ENCODE measurements at regions not wholly inside any gene's neighbourhood (a gene's known extent, or its start where the extent isn't known, plus 50 kb on each side); places are given as distances from the start of the nearest gene placed in this dataset.

DNA sequence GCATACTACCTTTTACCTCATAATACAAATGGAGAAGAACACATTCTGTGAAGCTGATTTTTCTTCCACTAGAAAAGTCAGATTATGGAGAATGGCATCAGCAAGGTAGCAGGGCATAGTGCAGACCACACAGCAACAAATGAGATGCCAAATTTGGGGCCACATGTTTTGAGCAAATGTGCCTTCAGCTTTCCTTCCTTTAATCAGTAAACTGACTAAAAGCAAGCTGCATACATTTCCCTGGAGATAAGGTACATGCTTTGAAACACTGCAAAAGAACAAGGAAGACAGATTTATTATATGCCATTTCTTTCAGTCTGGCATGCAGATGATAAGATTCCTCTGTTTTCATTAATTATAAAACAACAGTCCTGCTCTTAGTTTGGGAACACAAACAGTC is 67.1 kb upstream of the GUCY1A1 start:
- no peak for ATAC-seq
- Mint-ChIP-seq H3K4me1 (ENCODE audit: low read depth) (no peaks in the 10 kb centered on the region), H3K27me3 (ENCODE audit: low read depth) (no peaks in the 10 kb centered on the region)

DNA sequence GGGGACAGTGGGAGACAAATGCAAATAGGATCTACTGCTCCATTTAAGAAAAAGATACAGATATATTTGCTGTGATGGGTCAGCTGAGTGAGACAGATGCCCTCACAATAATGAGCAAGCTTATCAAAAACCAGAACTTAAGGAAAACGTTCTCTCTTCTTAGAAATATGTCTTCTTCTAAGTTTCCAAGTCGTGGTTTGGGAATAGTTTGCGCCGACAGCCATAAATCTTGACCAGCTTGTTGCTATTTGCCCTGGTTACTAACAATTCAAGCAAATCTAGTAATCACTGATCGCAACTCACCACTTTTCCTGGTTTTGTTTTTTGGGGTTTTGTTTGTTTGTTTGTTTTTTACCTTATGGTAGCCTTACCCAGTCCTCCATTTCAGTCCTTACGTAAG is 67.6 kb upstream of the GUCY1A1 start:
- H3K9me3 Mint-ChIP-seq: no peaks in the 10 kb centered on the region
- DNase-seq (no peak), ATAC-seq (no peak)
- H3K36me3 Mint-ChIP-seq (ENCODE audit: insufficient read depth): no peaks in the 10 kb centered on the region
- H3K4me3 Mint-ChIP-seq: no peak overlapping the region
- H3K27me3 Mint-ChIP-seq (ENCODE audit: low read depth): no peaks in the 10 kb centered on the region
- no peaks in the 10 kb centered on the region for H3K4me1 Mint-ChIP-seq (ENCODE audit: low read depth)

More for the DNA sequence above, 67.1 kb upstream of the GUCY1A1 start:
- H3K4me3 Mint-ChIP-seq: no peak overlapping the region
- no peaks in the 10 kb centered on the region for H3K36me3 Mint-ChIP-seq (ENCODE audit: insufficient read depth)
- no peak for DNase-seq
- no peaks in the 10 kb centered on the region for H3K9me3 Mint-ChIP-seq

DNA sequence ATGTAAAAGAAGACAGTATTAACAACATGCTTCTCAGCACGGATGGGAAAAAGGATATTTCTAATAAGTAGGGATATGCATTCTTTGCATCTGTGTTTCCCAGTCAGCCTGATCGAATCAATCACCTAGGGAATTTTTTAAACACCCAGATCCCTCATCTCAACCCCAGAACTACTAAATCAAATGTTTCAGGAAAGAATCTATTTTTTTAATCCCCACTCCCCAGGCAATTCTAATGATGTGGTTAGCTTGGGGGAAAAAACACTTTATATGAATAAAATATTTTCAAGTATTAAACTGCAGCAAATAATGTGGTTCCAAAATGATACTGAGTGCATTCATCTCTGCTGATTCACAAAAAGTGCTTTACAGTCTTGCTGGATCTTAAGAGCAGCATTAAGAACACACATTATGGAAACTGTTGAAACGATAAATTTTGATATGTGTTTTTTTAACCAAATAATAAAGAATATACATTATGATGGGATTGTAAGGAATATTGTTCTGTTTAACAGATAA is 68.7 kb upstream of the GUCY1A1 start:
- ATAC-seq: no peak
- H3K36me3 Mint-ChIP-seq (ENCODE audit: insufficient read depth): no peaks in the 10 kb centered on the region

DNA sequence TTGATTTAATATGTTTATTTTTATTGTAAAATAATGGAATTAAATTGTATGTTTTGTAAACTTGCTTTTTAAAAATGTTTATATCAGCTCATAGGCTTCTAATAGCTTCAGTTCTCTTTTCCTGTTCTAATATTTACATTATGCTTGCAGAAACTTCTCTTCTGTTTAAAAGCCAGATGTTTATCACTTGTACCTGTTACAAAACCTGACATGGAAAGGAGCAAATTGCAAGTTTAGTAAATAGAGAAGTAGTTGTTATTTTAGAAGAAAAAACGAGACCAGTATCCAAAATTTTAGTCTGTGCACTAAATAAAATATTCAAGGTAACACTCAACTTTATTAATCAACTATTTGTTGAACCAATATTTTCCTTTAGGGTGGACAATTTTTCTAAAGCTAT is 69.4 kb upstream of the GUCY1A1 start:
- no peaks in the 10 kb centered on the region for H3K4me1 Mint-ChIP-seq (ENCODE audit: low read depth)
- H3K4me3 Mint-ChIP-seq: no peak overlapping the region
- no peaks in the 10 kb centered on the region for H3K27me3 Mint-ChIP-seq (ENCODE audit: low read depth)
- DNase-seq: no peak
- ATAC-seq: no peak
- H3K36me3 Mint-ChIP-seq (ENCODE audit: insufficient read depth): no peaks in the 10 kb centered on the region
- no peaks in the 10 kb centered on the region for H3K9me3 Mint-ChIP-seq

More for the DNA sequence above, 68.7 kb upstream of the GUCY1A1 start:
- no peaks in the 10 kb centered on the region for H3K27me3 Mint-ChIP-seq (ENCODE audit: low read depth)
- H3K4me1 Mint-ChIP-seq (ENCODE audit: low read depth): no peaks in the 10 kb centered on the region
- no peaks in the 10 kb centered on the region for H3K9me3 Mint-ChIP-seq
- no peak overlapping the region for H3K4me3 Mint-ChIP-seq
- no peak for DNase-seq

DNA sequence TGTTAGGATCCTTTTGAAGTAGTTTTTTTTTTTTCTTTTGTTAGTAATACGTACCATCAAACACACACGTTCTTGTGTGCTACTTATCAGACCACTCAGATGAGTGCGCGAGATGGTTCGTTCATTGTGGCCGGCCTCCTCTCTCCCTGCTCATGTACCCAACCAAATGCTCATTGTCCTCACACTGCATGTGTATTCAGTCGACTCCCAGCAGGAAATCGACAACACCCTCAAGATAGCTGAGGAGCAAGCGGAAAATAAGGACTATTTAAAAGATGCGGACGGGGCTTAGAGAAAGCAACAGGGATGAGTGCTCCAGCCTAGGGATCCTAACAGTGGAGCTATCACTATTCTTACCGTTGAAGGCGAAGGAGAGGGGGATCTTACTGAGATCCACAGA is 72.9 kb upstream of the GUCY1A1 start:
- no peaks in the 10 kb centered on the region for H3K36me3 Mint-ChIP-seq (ENCODE audit: insufficient read depth)
- no peak overlapping the region for H3K4me3 Mint-ChIP-seq
- H3K27me3 Mint-ChIP-seq (ENCODE audit: low read depth): peaks cover 3% of the 10 kb centered on the region
- DNase-seq (no peak), ATAC-seq (no peak)
- peaks cover 4% of the 10 kb centered on the region for H3K9me3 Mint-ChIP-seq
- H3K4me1 Mint-ChIP-seq (ENCODE audit: low read depth): no peaks in the 10 kb centered on the region

GRCh38 chr4:155592938-155593297 is 73.7 kb upstream of the GUCY1A1 start:
- no peak overlapping the region for H3K4me3 Mint-ChIP-seq
- peaks cover 3% of the 10 kb centered on the region for H3K27me3 Mint-ChIP-seq (ENCODE audit: low read depth)
- no peaks in the 10 kb centered on the region for H3K4me1 Mint-ChIP-seq (ENCODE audit: low read depth)
- DNase-seq: no peak
- peaks cover 4% of the 10 kb centered on the region for H3K9me3 Mint-ChIP-seq
- ATAC-seq: no peak
- no peaks in the 10 kb centered on the region for H3K36me3 Mint-ChIP-seq (ENCODE audit: insufficient read depth)

- Mint-ChIP-seq H3K4me3 (no peak overlapping the region), H3K36me3 (ENCODE audit: insufficient read depth) (no peaks in the 10 kb centered on the region), H3K27me3 (ENCODE audit: low read depth) (peaks cover 3% of the 10 kb centered on the region), H3K4me1 (ENCODE audit: low read depth) (no peaks in the 10 kb centered on the region), H3K9me3 (peaks cover 4% of the 10 kb centered on the region)
- DNase-seq (no peak), ATAC-seq (no peak)
Observed at GRCh38 chr4:155592179-155592937, 74.3 kb upstream of the GUCY1A1 start.

- ATAC-seq: no peak
- H3K4me3 Mint-ChIP-seq: no peak overlapping the region
- H3K27me3 Mint-ChIP-seq (ENCODE audit: low read depth): peaks cover 3% of the 10 kb centered on the region
- peaks cover 4% of the 10 kb centered on the region for H3K9me3 Mint-ChIP-seq
- H3K4me1 Mint-ChIP-seq (ENCODE audit: low read depth): no peaks in the 10 kb centered on the region
- DNase-seq: no peak
- no peaks in the 10 kb centered on the region for H3K36me3 Mint-ChIP-seq (ENCODE audit: insufficient read depth)
Observed at GRCh38 chr4:155591738-155592143, 74.9 kb upstream of the GUCY1A1 start.

DNA sequence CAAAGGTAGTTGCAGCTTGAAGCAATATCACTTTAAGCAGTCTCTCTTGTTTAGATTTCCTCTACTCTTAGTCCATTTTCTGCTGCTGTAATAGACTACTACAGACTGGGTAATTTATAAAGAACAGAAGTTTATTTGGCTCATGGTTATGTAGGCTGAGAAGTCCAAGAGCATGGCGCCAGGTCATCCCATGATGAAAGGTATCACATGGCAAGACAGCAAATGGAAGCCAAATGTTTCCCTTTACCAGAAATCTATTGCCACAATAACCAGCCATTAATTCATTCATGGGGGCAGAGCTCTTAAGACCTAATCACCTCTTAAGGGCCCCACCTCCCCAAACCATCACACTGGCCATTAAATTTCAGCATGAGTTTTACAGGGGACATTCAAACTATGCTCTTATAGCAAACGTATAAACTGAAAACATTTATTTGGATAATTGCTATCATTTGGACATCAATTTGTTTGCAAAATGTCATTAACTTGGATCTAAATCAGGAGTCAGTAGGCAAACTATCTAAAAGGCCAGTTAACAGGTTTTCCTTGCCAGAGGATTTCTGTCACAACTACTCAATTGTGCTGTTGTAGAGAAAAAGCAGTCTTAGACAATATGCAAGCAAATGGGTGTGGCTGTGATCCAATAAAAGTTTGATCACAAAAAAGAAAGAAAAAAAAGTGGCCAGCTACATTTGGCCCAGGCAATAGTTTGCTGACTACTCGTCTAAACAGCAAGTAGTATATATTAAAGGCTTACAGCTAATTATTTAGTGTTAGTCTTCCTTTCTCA is 75.7 kb upstream of the GUCY1A1 start:
- H3K4me1 Mint-ChIP-seq (ENCODE audit: low read depth): no peaks in the 10 kb centered on the region
- H3K36me3 Mint-ChIP-seq (ENCODE audit: insufficient read depth): no peaks in the 10 kb centered on the region
- no peak overlapping the region for H3K4me3 Mint-ChIP-seq
- peaks cover 4% of the 10 kb centered on the region for H3K9me3 Mint-ChIP-seq
- no peak for DNase-seq
- peaks cover 3% of the 10 kb centered on the region for H3K27me3 Mint-ChIP-seq (ENCODE audit: low read depth)
- no peak for ATAC-seq

DNA sequence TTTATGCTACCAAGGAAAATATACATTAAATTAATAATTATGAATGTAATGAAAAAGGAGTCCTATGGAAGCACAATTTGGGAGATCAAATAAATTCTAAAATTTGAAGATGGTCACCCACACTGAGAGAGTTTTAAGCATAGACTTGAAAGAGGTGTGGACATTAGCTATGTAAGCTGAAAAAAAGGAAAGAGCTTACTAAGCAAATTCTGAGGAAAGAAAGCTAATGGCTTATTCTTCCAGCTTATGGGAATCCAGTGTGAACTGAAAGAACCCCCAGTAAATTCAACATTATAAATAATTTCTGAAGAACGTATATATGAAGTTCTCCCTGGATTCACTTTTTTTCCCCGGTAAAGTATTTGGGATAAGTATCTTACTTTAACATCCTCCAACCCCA is 78.2 kb upstream of the GUCY1A1 start:
- Mint-ChIP-seq H3K9me3 (peaks cover 4% of the 10 kb centered on the region), H3K4me3 (no peak overlapping the region), H3K27me3 (ENCODE audit: low read depth) (peaks cover 3% of the 10 kb centered on the region), H3K4me1 (ENCODE audit: low read depth) (peaks cover 2% of the 10 kb centered on the region), H3K36me3 (ENCODE audit: insufficient read depth) (no peaks in the 10 kb centered on the region)
- DNase-seq (no peak), ATAC-seq (no peak)

GRCh38 chr4:155587766-155588165 is 78.9 kb upstream of the GUCY1A1 start:
- DNase-seq (no peak), ATAC-seq (no peak)
- H3K9me3 Mint-ChIP-seq: peaks cover 4% of the 10 kb centered on the region
- no peaks in the 10 kb centered on the region for H3K36me3 Mint-ChIP-seq (ENCODE audit: insufficient read depth)
- H3K4me3 Mint-ChIP-seq: no peak overlapping the region
- H3K4me1 Mint-ChIP-seq (ENCODE audit: low read depth): peaks cover 8% of the 10 kb centered on the region
- peaks cover 3% of the 10 kb centered on the region for H3K27me3 Mint-ChIP-seq (ENCODE audit: low read depth)

GRCh38 chr4:155582971-155583437 is 83.6 kb upstream of the GUCY1A1 start:
- no peaks in the 10 kb centered on the region for H3K27me3 Mint-ChIP-seq (ENCODE audit: low read depth)
- no peak overlapping the region for H3K4me3 Mint-ChIP-seq
- no peak for DNase-seq
- peaks cover 9% of the 10 kb centered on the region for H3K4me1 Mint-ChIP-seq (ENCODE audit: low read depth)
- H3K36me3 Mint-ChIP-seq (ENCODE audit: insufficient read depth): no peaks in the 10 kb centered on the region
- H3K9me3 Mint-ChIP-seq: no peaks in the 10 kb centered on the region
- peak; percentile 28 to 40 for ATAC-seq

GRCh38 chr4:155582041-155582440 is 84.6 kb upstream of the GUCY1A1 start:
- Mint-ChIP-seq H3K4me3 (no peak overlapping the region), H3K36me3 (ENCODE audit: insufficient read depth) (no peaks in the 10 kb centered on the region), H3K9me3 (no peaks in the 10 kb centered on the region), H3K4me1 (ENCODE audit: low read depth) (peaks cover 9% of the 10 kb centered on the region), H3K27me3 (ENCODE audit: low read depth) (no peaks in the 10 kb centered on the region)
- ATAC-seq (no peak), DNase-seq (no peak)

GRCh38 chr4:155578726-155579370 is 87.8 kb upstream of the GUCY1A1 start:
- Mint-ChIP-seq H3K27me3 (ENCODE audit: low read depth) (no peaks in the 10 kb centered on the region), H3K36me3 (ENCODE audit: insufficient read depth) (no peaks in the 10 kb centered on the region), H3K9me3 (no peaks in the 10 kb centered on the region), H3K4me1 (ENCODE audit: low read depth) (peaks cover 9% of the 10 kb centered on the region), H3K4me3 (no peak overlapping the region)
- ATAC-seq: no peak
- DNase-seq: no peak
